Sigmoid colon (tissue), 4 donors: ENCODE measurements at regions not wholly inside any gene's neighbourhood (a gene's known extent, or its start where the extent isn't known, plus 50 kb on each side); places are given as distances from the start of the nearest gene placed in this dataset.

ENCODE experiments used
- EP300 ChIP-seq, 4 donors: sonication (generic); formaldehyde crosslinking; IDR thresholded peaks; one replicate each; pipeline ENCODE4 v1.6.1; 2017; ENCODE audit warnings: antibody characterized with exemption in 4 of 4
- POLR2A ChIP-seq, 2 donors: fragments of 450-650 bp; IDR thresholded peaks; one replicate each; pipeline ENCODE4 v1.6.1; 2016; ENCODE audit warnings: antibody characterized with exemption in 2 of 2, mild to moderate bottlenecking in 2 of 2, moderate library complexity in 2 of 2
- TF ChIP-seq, protein P1 (sequence below), 4 experiments: fragments of 450-650 bp in 3 of 4; fragments of 200-600 bp in 1 of 4; IDR thresholded peaks; one replicate each; pipeline ENCODE4 v1.5.1; 2016 to 2019; ENCODE audit warnings: antibody characterized with exemption in 4 of 4, mild to moderate bottlenecking in 3 of 4, moderate library complexity in 2 of 4

DNA sequence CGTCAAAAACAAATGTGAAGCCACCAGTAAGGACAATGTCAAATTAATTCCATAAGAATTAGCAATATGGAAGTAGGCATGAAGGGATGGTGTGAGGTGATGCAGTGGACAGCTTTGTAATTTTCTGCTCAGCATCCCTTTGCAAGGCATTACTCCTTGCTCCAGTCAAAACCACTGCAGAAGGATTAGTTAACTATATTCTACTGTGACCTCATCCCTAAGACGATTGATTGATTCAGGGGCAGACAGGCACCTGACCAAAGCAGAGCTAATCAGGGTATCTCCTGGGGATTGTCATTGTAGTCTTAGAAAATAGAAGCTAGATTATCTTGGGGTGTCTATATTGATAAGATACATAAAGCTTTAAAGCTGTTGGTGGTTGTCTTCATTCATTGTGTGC is 98.7 kb downstream of the NMUR2 start:
- TF ChIP-seq POLR2A (IDR thresholded peaks at IDR 0.05) (no peak), EP300 (IDR thresholded peaks at IDR 0.05) (no peak)
- TF ChIP-seq, protein P1, sequence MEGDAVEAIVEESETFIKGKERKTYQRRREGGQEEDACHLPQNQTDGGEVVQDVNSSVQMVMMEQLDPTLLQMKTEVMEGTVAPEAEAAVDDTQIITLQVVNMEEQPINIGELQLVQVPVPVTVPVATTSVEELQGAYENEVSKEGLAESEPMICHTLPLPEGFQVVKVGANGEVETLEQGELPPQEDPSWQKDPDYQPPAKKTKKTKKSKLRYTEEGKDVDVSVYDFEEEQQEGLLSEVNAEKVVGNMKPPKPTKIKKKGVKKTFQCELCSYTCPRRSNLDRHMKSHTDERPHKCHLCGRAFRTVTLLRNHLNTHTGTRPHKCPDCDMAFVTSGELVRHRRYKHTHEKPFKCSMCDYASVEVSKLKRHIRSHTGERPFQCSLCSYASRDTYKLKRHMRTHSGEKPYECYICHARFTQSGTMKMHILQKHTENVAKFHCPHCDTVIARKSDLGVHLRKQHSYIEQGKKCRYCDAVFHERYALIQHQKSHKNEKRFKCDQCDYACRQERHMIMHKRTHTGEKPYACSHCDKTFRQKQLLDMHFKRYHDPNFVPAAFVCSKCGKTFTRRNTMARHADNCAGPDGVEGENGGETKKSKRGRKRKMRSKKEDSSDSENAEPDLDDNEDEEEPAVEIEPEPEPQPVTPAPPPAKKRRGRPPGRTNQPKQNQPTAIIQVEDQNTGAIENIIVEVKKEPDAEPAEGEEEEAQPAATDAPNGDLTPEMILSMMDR (IDR thresholded peaks at IDR 0.05), result no peak
